GM06990 (cell line): ENCODE measurements at regions not wholly inside any gene's neighbourhood (a gene's known extent, or its start where the extent isn't known, plus 50 kb on each side); places are given as distances from the start of the nearest gene placed in this dataset.

ENCODE experiments used
- DNase-seq: peaks from one replicate; pipeline ENCODE4 v3.0.0-alpha.2; 2011; ENCODE audit not compliant: insufficient read length; ENCODE audit errors: extremely low read depth
- H3K27me3 ChIP-seq: replicated peaks from 2 replicates; pipeline ENCODE4 v1.6.0; 2011; ENCODE audit warnings: low read length; ENCODE audit not compliant: control insufficient read depth, insufficient read depth
- H3K36me3 ChIP-seq: 2 replicates; pipeline ENCODE4 v1.5.1; 2011; ENCODE audit warnings: low read length; ENCODE audit not compliant: control insufficient read depth, insufficient read depth
- H3K4me3 ChIP-seq: replicated peaks from 2 replicates; pipeline ENCODE4 v1.5.1; 2011; ENCODE audit warnings: low read depth, mild to moderate bottlenecking, control low read depth, low read length
- CTCF ChIP-seq: IDR thresholded peaks from 2 replicates; pipeline ENCODE4 v1.5.1; 2011; ENCODE audit warnings: low read length, control low read depth, mild to moderate bottlenecking, inconsistent platforms; ENCODE audit not compliant: insufficient read depth, poor library complexity, severe bottlenecking

GRCh38 chr5:54825005-54825404 is 160.4 kb downstream of the ESM1 start:
- no peak for TF ChIP-seq CTCF
- Histone ChIP-seq H3K36me3 (no peaks in the 10 kb centered on the region), H3K4me3 (no peak overlapping the region), H3K27me3 (no peaks in the 10 kb centered on the region; the same call in none of the 2 replicates)
- no peak for DNase-seq

- no peak for DNase-seq
- Histone ChIP-seq H3K4me3 (no peak overlapping the region), H3K36me3 (no peaks in the 10 kb centered on the region), H3K27me3 (no peaks in the 10 kb centered on the region; the same call in 1 of the 2 replicates)
- TF ChIP-seq CTCF, result no peak
Observed at GRCh38 chr5:54823006-54823405, 162.4 kb downstream of the ESM1 start.

- no peak for DNase-seq
- TF ChIP-seq CTCF, result no peak
- Histone ChIP-seq H3K36me3 (no peaks in the 10 kb centered on the region), H3K27me3 (no peaks in the 10 kb centered on the region; the same call in 1 of the 2 replicates), H3K4me3 (no peak overlapping the region)
Observed at GRCh38 chr5:54822324-54822687, 163.1 kb downstream of the ESM1 start.

- Histone ChIP-seq H3K36me3 (no peaks in the 10 kb centered on the region), H3K4me3 (no peak overlapping the region), H3K27me3 (no peaks in the 10 kb centered on the region; the same call in 1 of the 2 replicates)
- no peak for DNase-seq
- TF ChIP-seq CTCF, result no peak
Observed at GRCh38 chr5:54821445-54822323, 163.7 kb downstream of the ESM1 start.

- no peak overlapping the region for H3K4me3 ChIP-seq
- DNase-seq, result no peak
- TF ChIP-seq CTCF, result no peak
- no peaks in the 10 kb centered on the region; the same call in 1 of the 2 replicates for H3K27me3 ChIP-seq
- no peaks in the 10 kb centered on the region for H3K36me3 ChIP-seq
Observed at GRCh38 chr5:54820346-54821134, 164.9 kb downstream of the ESM1 start.
